CD14-positive monocyte (primary cell): ENCODE measurements at regions not wholly inside any gene's neighbourhood (a gene's known extent, or its start where the extent isn't known, plus 50 kb on each side); places are given as distances from the start of the nearest gene placed in this dataset.

Source experiments
- DNase-seq, 3 donors: peaks; one replicate each; pipeline ENCODE4 v3.0.0-alpha.2; 2011 to 2022
- H2AFZ ChIP-seq: 2 replicates; pipeline ENCODE4 v1.6.0; 2012; ENCODE audit warnings: mild to moderate bottlenecking, low read depth, low read length, inconsistent platforms; ENCODE audit not compliant: insufficient read depth, poor library complexity, severe bottlenecking
- H3K27ac ChIP-seq, 2 donors: 1 replicate in 1 of 2; 2 replicates in 1 of 2; pipeline ENCODE4 v1.5.1; 2012 to 2013; ENCODE audit warnings: low read length in 2 of 2, control low read depth in 1 of 2, inconsistent platforms in 1 of 2, low read depth in 1 of 2, mild to moderate bottlenecking in 1 of 2
- H3K27me3 ChIP-seq, 2 donors: one replicate each; pipeline versions ENCODE4 v1.6.0 to v1.6.1; 2011 to 2013; ENCODE audit warnings: low read length in 2 of 2; ENCODE audit not compliant: control insufficient read depth in 2 of 2, insufficient read depth in 2 of 2
- H3K36me3 ChIP-seq, 2 donors: replicated peaks in 1 of 2; 1 replicate in 1 of 2; 2 replicates in 1 of 2; pipeline versions ENCODE4 v1.5.1 to v1.6.1; 2012 to 2013; ENCODE audit warnings: low read length in 2 of 2, control low read depth in 1 of 2, inconsistent platforms in 1 of 2, mild to moderate bottlenecking in 1 of 2; ENCODE audit not compliant: insufficient read depth in 2 of 2, control insufficient read depth in 1 of 2
- H3K4me1 ChIP-seq, 2 donors: 1 replicate in 1 of 2; 2 replicates in 1 of 2; pipeline versions ENCODE4 v1.5.1 to v1.6.1; 2012 to 2013; ENCODE audit warnings: low read length in 2 of 2, control low read depth in 1 of 2, inconsistent platforms in 1 of 2, mild to moderate bottlenecking in 1 of 2, moderate library complexity in 1 of 2; ENCODE audit not compliant: insufficient read depth in 2 of 2, control insufficient read depth in 1 of 2
- H3K4me2 ChIP-seq: replicated peaks from 2 replicates; pipeline ENCODE3; 2012; ENCODE audit warnings: low read length, moderate library complexity, mild to moderate bottlenecking; ENCODE audit not compliant: poor library complexity, severe bottlenecking; ENCODE audit errors: extremely low read depth
- H3K4me3 ChIP-seq, 3 experiments: fragments of 200-600 bp in 1 of 3; sonication (generic) in 1 of 3; replicated peaks in 1 of 3; 1 replicate in 2 of 3; 2 replicates in 1 of 3; pipeline ENCODE4 v1.5.1; 2011 to 2013; ENCODE audit warnings: low read length in 3 of 3, mild to moderate bottlenecking in 3 of 3, control low read depth in 2 of 3, low read depth in 2 of 3, inconsistent platforms in 1 of 3, moderate library complexity in 1 of 3
- H3K79me2 ChIP-seq: 2 replicates; pipeline ENCODE4 v1.6.0; 2012; ENCODE audit warnings: mild to moderate bottlenecking, control low read depth, inconsistent platforms, low read length, moderate library complexity; ENCODE audit not compliant: insufficient read depth
- H3K9ac ChIP-seq: 2 replicates; pipeline ENCODE4 v1.6.0; 2017; ENCODE audit warnings: low read length, mild to moderate bottlenecking; ENCODE audit not compliant: insufficient read depth, poor library complexity, severe bottlenecking
- H3K9me3 ChIP-seq, 2 donors: replicated peaks in 1 of 2; 1 replicate in 1 of 2; 2 replicates in 1 of 2; pipeline versions ENCODE4 v1.5.1 to v1.6.1; 2012 to 2013; ENCODE audit warnings: low read length in 2 of 2, control low read depth in 1 of 2; ENCODE audit not compliant: control insufficient read depth in 1 of 2, insufficient read depth in 1 of 2
- H4K20me1 ChIP-seq: 2 replicates; pipeline ENCODE4 v1.6.0; 2012; ENCODE audit warnings: mild to moderate bottlenecking, low read length, control low read depth, moderate library complexity; ENCODE audit not compliant: insufficient read depth
- H3K27ac Mint-ChIP-seq, 7 donors: one replicate each; pipeline ENCODE4 v1.8.0; 2020; ENCODE audit warnings: mild to moderate bottlenecking in 7 of 7, mixed read lengths in 7 of 7, moderate library complexity in 6 of 7, inconsistent platforms in 2 of 7
- H3K27me3 Mint-ChIP-seq, 3 donors: one replicate each; pipeline ENCODE4 v1.8.0; 2021 to 2022; ENCODE audit warnings: low read depth in 3 of 3, mild to moderate bottlenecking in 3 of 3, mixed read lengths in 3 of 3, moderate library complexity in 3 of 3, inconsistent platforms in 1 of 3
- H3K36me3 Mint-ChIP-seq, 2 donors: one replicate each; pipeline ENCODE4 v1.8.0; 2020; ENCODE audit warnings: mixed read lengths in 2 of 2, inconsistent platforms in 1 of 2, mild to moderate bottlenecking in 1 of 2
- H3K4me1 Mint-ChIP-seq: one replicate; pipeline ENCODE4 v1.8.0; 2020; ENCODE audit warnings: mild to moderate bottlenecking, mixed read lengths
- H3K4me3 Mint-ChIP-seq, 2 donors: one replicate each; pipeline ENCODE4 v1.8.0; 2020; ENCODE audit warnings: mild to moderate bottlenecking in 2 of 2, mixed read lengths in 2 of 2, moderate library complexity in 1 of 2
- H3K9me3 Mint-ChIP-seq, 7 donors: one replicate each; pipeline ENCODE4 v1.8.0; 2020 to 2022; ENCODE audit warnings: mixed read lengths in 7 of 7, mild to moderate bottlenecking in 6 of 7, moderate library complexity in 6 of 7, inconsistent platforms in 2 of 7
- CTCF ChIP-seq: fragments of 200-600 bp; IDR thresholded peaks from one replicate; pipeline ENCODE4 v1.8.0; 2022; ENCODE audit warnings: antibody characterized with exemption, mild to moderate bottlenecking
- WGBS: methylation state at CpG from one replicate; pipeline ENCODE4 v1.1.5; 2013; ENCODE audit warnings: missing lambda C conversion rate; ENCODE audit not compliant: insufficient coverage; 5-methylcytosine and 5-hydroxymethylcytosine counted together
- intact Hi-C, 2 donors: fragments of 100-400 bp; cut with micrococcal nuclease; formaldehyde crosslinking; loops; one replicate each; pipeline versions ENCODE4 v1.15.0 to v1.15.1; 2023

- H3K36me3 ChIP-seq, result no peaks in the 10 kb centered on the region
- 0% methylated on average over 1 of the region's 5 CpGs for WGBS
- Mint-ChIP-seq H3K4me1 (peaks cover 3% of the 10 kb centered on the region), H3K27ac (no peak overlapping the region), H3K9me3 (peaks cover 0 to 9% (median under 1%) of the 10 kb centered on the region in 7 donors), H3K27me3 (no peaks in the 10 kb centered on the region), H3K36me3 (no peaks in the 10 kb centered on the region), H3K4me3 (peak overlapping the region in 1 of 2 donors; percentile 26)
- H2AFZ ChIP-seq, result no peak overlapping the region
- DNase-seq, result peak in 1 of 3 donors; percentile 1
- H3K4me1 ChIP-seq, result no peaks in the 10 kb centered on the region
- no peak overlapping the region for H3K27ac ChIP-seq
- no peak overlapping the region for H3K4me3 ChIP-seq
- H3K27me3 ChIP-seq, result no peaks in the 10 kb centered on the region
- no peaks in the 10 kb centered on the region for H4K20me1 ChIP-seq
- H3K79me2 ChIP-seq, result no peaks in the 10 kb centered on the region
- no peak for TF ChIP-seq CTCF
- H3K4me2 ChIP-seq, result no peak overlapping the region
- no peak overlapping the region for H3K9ac ChIP-seq
- intact Hi-C loops, result no loop called here
- peaks cover 0 to 4% of the 10 kb centered on the region in 2 donors for H3K9me3 ChIP-seq
Observed at GRCh38 chrX:113868177-113868576, 715.7 kb upstream of the HTR2C start.

- TF ChIP-seq CTCF, result no peak
- no peak overlapping the region for H3K4me2 ChIP-seq
- H3K27ac ChIP-seq, result no peak overlapping the region
- no peaks in the 10 kb centered on the region for H3K27me3 ChIP-seq
- no peak overlapping the region for H3K9ac ChIP-seq
- H2AFZ ChIP-seq, result no peak overlapping the region
- H3K4me3 Mint-ChIP-seq, result no peak overlapping the region
- H3K27me3 Mint-ChIP-seq, result no peaks in the 10 kb centered on the region
- H3K36me3 ChIP-seq, result no peaks in the 10 kb centered on the region
- H3K9me3 Mint-ChIP-seq, result peaks cover 0 to 3% (median 0%) of the 10 kb centered on the region in 7 donors
- H3K4me1 Mint-ChIP-seq, result no peaks in the 10 kb centered on the region
- no peaks in the 10 kb centered on the region for H3K79me2 ChIP-seq
- intact Hi-C loops, result no loop called here
- DNase-seq, result no peak
- no peak overlapping the region for H3K4me3 ChIP-seq
- no peaks in the 10 kb centered on the region for H4K20me1 ChIP-seq
- no peaks in the 10 kb centered on the region for H3K36me3 Mint-ChIP-seq
- no peak overlapping the region for H3K27ac Mint-ChIP-seq
- H3K4me1 ChIP-seq, result no peaks in the 10 kb centered on the region
- H3K9me3 ChIP-seq, result no peaks in the 10 kb centered on the region
Observed at GRCh38 chrX:113849408-113849807, 734.5 kb upstream of the HTR2C start.
